ENCODE measurements at regions not wholly inside any gene's neighbourhood (a gene's known extent, or its start where the extent isn't known, plus 50 kb on each side); places are given as distances from the start of the nearest gene placed in this dataset.

DNA sequence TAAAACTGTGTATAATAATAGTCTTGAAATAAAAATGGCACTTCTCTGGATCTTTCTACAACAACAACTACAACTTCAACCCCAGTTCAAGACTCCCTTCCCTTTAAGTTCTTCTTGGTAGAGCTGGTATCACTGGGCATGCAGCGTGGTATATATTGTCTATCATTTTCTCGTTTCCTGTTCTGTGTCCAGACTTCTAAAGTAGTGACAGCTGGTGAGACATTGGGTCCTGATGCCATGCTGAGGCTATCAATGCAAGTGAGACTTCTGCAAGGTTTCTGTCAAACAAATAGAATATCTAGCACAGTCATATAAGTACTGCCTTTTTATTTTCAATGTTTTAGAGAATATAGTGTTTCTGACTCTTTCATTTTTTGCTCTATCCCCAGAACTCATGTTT, 123.0 kb upstream of the GRIN3A start (continued):
- TF ChIP-seq JUND (IDR thresholded peaks at IDR 0.05; ENCODE audit: low read length) (no peak), TBP (IDR thresholded peaks at IDR 0.05; ENCODE audit: low read depth, low read length) (no peak), RNF2 (IDR thresholded peaks at IDR 0.05; ENCODE audit: borderline replicate concordance, low read depth, low read length, missing control alignments, poor library complexity, severe bottlenecking) (no peak), MAFK (IDR thresholded peaks at IDR 0.05; ENCODE audit: low read depth, low read length) (no peak), NANOG (IDR thresholded peaks at IDR 0.05; ENCODE audit: insufficient read depth, low read depth, low read length, poor library complexity, severe bottlenecking) (no peak), FOSL1 (IDR thresholded peaks at IDR 0.05; ENCODE audit: insufficient read depth, low read depth, low read length) (no peak), CREB1 (IDR thresholded peaks at IDR 0.05) (no peak), POLR2AphosphoS5 (IDR thresholded peaks at IDR 0.05; ENCODE audit: low read depth, low read length) (no peak)

Data from H1 (cell line).